HG02884 (cell line): ENCODE measurements at regions not wholly inside any gene's neighbourhood (a gene's known extent, or its start where the extent isn't known, plus 50 kb on each side); places are given as distances from the start of the nearest gene placed in this dataset.
"Not testable (repeated sequence)": the region's sequence is repeated elsewhere in the genome, so short reads cannot be mapped to it uniquely, and the experiment has no call there.

Experiments used
- ATAC-seq: cut with Tn5 transposase; IDR thresholded peaks from one replicate; pipeline ENCODE4 v1.9.1; 2021; ENCODE audit warnings: mild to moderate bottlenecking, moderate library complexity; ENCODE audit not compliant: unreplicated experiment

DNA sequence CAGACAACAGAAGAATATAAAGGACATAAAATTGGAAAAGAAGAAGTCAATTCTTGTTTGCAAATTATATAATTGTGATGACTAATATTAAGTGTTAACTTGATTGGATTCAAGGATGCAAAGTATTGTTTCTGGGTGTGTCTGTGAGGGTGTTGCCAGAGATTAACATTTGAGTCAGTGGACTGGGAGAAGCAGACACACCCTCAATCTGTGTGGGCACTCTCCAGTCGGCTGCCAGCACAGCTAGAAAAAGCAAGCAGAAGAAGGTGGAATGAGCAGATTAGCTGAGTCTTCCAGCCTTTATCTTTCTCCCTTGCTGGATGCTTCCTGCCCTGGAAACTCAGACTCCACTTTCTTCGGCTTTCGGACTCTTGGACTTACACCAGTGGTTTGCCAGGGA lies 51.7 kb downstream of the UBE2NL start:
- ATAC-seq, result no peak

DNA sequence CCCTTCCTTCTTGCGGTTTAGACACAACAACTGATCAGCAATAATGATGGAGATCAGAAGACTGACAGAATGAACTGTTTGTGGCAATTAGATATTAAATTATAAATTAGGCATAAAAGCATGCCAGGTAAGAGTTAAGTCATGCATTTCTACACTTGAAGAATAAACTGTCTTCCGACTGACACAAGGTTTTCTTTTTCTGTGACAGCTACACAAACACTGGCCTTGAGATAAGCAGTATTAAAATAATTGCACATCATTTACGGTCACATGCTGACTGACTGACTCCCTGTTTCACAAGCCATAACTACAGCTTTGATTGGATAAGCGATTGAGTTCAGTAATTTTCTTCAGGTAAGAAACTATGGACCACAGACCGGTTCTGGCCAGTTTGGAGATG lies 56.2 kb downstream of the UBE2NL start:
- no peak for ATAC-seq

DNA sequence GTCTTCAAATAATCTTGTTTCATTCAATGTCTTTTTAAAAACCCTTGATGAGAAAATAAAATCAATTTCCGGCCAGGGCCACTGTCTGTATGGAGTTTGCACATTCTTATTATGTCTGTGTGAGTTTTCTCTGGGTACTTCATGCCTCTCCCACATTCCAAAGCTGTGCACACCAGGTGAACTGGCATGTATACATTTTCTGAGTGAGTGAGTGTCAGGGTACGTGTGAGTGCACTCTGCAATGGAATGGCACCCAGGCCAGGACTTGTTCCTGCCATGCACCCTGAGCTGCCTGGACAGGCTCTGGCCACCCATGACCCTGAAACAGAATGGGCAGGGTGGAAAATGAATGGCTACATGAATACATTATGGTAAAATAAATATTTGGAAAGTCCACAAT lies 61.3 kb downstream of the UBE2NL start:
- no peak for ATAC-seq

DNA sequence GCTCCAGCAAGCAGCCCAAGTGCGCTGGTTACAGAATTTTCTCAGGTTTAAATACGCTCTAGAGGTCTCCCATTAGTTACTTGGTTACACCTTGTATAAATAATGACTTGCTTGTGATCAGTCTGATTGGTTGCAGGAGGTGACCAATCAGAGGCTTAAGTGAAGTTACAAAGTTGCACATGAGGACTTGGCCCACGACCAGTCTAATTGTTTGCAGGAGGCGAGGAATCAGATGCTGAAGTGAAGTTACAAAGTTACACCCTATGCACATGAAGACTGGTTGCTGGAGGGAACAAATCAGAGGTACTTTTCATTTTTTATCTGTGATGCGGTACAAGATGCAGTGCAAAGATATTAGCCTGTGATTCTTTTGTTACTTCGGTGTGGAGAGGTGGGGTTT lies 80.7 kb downstream of the UBE2NL start:
- no peak for ATAC-seq

DNA sequence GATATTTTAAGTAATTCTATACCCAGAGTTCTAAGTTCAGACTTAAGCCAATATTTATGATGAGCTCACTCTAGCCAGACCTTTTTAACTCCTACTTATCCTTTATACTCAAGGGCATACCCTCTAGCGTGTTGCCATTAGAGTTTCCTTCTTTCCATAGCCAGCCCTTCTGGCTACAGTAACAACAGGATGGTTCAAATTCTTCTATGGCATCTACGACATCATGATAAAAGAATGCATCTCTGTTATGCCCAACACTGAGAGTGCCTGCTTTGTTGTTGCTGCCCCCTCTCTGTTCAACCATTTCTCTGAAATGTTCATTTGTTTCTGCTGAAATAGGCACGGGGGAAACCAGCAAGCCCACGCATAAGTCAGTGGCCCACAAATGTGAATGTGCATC lies 104.5 kb downstream of the UBE2NL start:
- ATAC-seq, result no peak

DNA sequence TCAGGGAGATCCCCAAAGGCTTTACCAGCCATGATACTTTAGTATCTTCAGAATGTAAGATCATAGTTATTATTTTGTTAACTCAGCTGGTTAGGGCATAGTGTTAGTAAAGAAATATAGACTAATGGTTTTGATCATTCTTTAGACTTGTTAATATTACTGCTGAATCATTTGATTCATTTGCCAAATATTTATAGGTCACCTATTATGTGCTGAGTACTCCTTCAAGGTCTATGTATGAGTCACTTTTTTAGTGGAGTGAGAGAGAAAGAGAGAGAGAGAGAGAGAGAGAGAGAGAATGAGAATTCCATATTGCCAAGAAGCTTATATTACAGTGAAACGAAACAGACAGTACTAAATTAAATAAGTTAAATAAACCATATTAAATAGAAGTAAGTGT lies 110.3 kb downstream of the UBE2NL start:
- no peak for ATAC-seq

DNA sequence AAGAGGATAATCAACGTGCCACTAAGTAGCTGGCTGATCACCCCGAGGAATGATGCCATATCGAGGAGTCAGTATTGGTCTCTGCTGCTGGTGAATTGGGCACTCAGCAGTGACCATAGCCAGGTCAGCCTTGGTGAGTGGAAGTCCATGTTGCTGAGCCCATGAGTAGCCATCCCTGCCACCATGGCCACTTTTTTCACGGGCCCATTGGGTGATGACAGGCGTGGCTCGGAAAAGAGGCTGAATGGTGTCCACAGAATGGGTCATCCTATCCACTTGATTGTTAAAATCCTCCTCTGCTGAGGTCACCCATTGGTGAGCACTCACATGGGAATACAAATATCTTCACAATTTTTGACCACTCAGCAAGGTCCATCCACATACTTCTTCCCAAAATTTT lies 114.4 kb downstream of the UBE2NL start:
- ATAC-seq, result no peak

DNA sequence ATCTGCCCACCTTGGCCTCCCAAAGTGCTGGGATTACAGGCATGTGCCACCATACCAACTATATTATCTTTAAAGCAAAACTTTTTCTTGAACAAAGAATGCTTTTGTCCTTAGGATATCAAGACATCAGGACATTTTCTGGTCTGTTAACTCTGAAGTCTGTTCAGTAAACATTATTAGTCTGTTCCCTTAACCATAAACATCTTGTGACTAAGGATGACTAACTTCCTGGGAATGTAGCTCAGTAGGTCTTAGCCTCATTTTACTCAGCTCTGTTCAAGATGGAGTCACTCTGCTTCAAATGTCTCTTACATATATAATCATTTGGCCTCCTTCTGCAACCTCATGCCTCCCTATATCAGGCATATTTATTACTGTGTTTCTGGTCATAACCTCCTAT lies 122.9 kb downstream of the UBE2NL start:
- ATAC-seq, result no peak

DNA sequence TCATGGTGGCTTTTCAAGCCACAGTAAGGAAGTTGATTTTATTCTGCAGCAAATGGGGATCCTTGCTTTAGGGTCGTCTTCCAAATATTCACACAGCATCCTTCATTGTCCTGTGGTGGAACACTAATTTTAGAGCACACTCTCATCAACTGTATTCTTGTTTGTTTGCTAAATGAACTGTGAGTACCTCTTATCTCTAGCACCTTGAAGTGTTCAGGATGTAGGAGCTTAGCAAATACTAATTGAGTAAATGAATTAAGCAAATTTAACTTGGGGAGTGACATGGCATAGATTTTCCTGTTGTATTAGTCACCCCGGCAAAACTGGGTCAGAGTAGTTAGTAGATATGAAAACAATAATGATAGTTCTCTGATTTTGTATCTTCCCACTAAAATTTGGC lies 156.9 kb downstream of the UBE2NL start:
- ATAC-seq, result no peak

DNA sequence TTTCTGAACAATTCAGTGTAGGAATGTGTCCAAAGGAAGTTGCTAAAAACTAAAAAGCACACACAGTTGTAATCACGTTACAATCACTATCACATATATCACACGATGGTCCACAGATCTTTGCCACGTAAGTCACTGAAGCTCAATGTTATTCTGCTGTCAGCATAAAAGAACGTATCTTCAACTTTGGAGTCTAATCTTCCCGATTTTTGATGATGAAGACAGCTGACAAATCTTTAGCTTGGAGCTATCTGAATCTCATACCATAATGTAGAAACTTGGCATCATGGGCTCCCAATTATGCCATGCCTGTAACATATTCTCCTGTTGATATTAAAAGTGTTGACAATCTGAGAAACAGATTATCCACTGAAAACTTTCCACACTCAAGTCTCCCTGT lies 158.4 kb downstream of the UBE2NL start:
- no peak for ATAC-seq

DNA sequence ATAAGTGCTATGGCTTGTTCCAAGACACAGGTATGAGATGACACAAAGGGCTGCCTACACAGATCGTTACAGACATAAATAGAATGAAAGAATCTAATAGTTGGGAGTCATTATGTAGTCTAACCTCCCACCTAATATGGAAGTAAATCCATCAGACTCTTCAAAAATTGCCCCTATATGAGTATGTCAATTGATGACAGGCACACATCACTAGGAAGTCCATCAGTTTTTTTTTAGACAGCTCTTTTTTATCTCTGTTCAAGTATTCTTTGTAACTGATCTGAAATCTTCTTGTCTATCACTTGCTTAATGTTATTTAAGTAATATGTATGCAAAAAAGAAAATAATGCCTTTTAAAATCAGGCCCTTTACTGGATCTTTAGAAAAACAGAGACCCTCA lies 191.6 kb downstream of the UBE2NL start:
- ATAC-seq, result no peak

DNA sequence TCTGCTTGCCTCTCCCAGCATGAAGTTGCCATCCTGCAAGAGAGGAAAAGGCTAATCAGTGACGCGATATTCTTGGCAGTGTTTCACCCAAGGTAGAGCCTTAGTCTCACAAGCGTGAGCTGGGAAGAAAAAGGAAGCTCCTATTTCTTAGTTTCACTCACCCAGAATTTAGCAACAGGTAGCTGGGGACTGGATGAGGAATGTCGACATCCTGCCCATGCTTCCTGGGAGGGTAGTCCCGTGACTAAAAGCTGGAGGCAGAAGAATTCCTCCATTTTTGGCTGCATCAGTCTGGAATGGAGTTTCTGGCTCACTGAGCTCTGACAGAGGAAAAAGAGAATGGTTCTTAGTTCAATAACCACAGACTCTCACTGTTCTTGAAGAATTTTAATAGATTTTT lies 198.4 kb downstream of the UBE2NL start:
- not testable (repeated sequence) for ATAC-seq

DNA sequence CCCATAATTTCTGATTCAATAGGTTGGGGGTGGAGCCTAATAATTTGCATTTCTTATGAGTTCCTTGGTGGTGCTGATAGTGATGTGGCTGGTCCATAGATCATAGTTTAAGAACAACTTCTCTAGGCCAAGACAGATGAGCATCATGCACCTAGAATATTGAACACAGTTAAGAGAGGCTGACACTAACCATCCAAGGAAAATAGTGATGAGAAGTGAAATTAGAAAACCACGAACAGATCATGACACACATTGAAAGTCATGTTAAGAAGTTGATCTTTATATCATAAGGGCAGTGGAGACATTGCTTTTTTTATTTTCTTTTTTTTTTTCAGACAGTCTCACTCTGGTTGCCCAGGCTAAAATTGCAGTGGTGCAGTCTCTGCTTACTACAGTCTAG lies 205.8 kb downstream of the UBE2NL start:
- ATAC-seq, result not testable (repeated sequence)

DNA sequence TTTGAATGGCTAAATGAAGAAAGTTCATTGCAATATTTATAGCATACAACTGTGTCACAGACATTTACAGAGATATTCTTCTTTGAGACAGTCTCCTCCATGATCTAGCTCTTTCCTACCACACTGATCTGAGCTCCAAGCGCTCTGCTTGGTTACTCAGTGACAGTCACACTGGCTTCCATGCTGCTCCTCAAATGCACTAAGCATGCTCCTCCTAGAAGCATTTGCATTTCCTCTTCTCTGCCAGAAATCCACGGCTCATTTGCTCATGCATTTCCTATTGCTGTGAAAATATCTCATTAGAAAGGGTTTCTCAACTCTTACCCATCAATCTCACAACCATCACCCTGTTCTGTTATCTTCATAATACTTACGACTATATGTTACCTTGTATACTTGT lies 208.2 kb downstream of the UBE2NL start:
- not testable (repeated sequence) for ATAC-seq

DNA sequence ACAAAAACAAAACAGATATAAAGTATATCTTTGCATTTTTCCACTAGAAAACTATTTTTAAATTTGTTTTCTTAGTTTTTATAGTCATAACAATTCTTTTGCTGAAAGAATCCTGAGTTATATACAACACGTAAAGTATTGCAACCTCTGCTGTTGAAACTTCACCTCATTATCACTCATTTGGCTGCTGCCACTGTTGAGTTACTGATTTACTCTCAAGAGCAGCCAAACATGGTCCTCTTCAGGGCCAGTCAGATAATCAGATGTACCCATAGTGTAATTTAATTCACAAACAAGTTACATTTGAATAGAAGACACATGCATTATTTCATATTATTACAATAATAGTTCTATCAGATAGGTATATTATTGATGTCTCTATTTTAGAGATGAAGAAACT lies 235.6 kb downstream of the UBE2NL start:
- ATAC-seq, result not testable (repeated sequence)

DNA sequence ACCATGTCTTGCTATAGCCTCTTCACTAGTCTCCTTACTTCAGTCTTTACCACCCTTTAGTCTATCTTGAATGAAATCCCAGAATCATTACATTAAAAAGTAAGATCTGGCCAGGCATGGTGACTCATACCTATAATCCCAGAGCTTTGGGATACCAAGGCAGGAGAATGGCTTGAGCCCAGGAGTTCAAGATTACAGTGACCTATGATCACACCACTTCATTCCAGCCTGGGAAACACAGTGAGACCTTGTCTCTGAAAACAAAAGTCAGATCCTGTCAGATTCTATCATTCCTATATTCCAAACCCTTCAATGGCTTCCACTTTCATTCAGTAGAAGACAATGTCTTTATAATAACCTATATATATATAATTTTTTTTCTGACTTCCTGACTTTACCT lies 237.7 kb downstream of the UBE2NL start:
- ATAC-seq, result not testable (repeated sequence)

DNA sequence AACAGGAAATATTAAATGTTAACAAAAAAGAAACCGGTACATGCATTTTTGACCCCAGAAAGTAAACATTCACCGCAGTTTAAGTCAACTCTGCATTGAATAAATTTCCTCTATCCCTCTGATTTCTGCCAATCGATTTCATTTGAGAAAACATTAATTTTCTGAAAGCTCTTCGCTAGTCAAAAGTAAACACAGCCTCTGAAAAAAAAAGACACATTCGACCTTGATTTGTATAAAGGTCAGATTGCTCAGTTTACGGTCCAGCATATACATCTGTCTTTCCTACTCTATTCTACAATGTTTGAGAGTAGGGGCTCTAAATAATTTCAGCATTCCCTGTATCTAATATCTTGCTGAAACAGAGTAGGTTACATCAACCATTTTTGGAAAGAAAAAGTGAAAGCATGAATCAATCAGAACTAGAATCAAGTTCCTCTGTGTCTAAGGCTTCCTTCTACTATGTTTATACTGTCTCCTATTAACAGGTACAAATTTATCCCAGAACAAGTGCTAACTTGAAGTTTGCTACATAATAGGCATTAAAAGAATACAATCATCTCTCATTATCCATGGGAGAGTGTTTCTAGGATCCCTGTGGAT lies 243.8 kb downstream of the UBE2NL start:
- not testable (repeated sequence) for ATAC-seq

DNA sequence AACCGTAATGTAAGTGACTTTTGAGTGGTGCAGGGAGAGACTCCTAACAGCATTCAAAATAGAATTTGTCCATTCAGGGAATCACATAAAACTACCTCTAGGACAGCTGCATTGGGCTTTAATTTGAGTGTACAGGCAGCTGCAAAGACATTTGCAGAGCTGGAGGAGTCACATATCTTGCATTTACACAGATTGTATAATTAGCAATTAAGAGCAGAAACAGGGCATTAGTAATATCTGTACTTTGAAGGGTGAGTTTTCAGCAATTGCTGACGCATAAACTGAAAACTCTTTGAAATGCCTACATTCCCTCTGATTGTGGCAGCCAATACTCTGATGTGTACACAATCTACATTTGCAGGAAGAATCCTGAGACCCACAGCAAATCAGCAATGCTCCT lies 245.6 kb downstream of the UBE2NL start:
- ATAC-seq, result peak; percentile 45

DNA sequence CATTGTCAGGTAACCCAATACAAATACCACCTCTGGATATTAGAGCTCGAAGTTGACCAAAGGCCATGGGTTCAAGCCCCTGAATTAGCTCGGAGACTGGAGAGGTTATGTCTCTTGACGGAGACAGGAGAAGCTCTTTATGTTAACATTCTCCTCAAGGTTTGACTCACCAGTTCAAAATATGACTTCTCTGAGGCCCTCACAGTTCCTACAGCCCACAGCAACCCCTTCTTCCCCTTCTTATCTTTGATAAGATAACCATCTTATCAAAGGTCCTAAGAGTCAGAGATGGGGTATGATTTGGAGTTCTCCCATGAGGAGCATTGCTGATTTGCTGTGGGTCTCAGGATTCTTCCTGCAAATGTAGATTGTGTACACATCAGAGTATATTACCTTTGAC lies 246.6 kb downstream of the UBE2NL start:
- ATAC-seq, result not testable (repeated sequence)

DNA sequence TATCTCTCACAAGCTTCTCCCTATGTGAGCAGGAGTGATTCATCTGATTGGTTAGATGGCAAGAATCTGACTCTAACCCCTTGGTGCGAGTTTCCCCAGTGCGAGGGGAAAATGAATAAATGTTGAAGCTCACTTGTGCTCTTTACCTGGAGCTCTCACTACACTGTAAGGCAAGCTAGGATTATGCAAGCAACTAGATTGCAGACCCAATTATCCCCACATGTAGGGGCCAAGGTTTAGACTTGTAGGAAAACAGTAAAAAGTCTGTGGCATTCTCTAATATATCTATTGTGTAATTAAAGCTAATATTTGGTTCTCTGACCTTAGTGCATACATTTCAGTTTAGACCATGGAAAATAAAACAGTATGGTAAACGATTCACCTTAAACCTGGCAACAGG lies 247.2 kb downstream of the UBE2NL start:
- ATAC-seq, result not testable (repeated sequence)

DNA sequence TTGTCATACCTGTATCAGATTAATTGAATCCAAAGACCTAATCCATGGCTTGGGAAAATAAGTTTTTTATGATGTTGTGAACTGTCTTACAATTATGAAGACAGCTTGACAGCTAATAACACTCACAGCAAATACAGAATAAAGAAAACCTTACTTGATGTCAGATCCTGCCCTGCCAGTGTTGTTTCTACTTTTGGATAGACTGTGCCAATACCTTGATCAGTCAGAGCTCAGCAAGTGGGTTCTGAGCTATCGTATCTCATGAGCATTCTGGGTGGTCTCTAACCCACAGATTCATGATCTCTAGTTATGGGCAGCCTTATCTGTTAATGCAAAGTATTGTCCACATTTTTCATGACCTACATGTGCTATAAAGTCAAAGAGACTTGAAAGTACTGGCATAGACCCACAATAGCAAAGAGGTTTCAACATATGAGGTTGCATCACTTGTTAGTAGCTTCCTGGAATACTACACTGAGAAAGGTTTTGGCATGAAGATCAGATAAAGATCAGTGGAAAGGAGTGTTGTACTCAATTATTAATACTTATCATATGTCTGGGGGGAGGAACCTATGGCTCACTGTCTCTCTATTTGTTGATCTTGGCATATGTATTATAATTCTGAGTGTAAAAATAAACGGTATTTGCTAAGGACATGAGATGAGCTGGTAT lies 250.7 kb downstream of the UBE2NL start:
- not testable (repeated sequence) for ATAC-seq

DNA sequence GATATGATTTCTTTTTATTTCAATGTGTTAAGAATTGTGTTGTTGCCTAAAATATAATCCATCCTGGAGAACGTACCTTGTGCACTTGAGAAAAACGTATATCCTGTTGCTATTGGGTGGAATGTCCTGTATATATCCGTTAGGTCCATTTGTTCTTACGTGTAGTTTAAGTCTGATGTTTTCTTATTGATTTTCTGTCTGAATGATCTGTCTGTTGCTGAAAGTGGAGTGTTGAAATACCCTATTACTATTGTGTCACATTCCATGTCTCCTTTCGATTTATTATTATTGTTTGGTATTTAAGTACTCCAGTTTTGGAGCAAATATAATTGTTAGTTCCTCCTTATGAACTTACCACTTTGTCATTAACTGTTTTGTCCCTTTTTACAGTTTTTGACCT lies 270.6 kb downstream of the UBE2NL start:
- ATAC-seq, result not testable (repeated sequence)

DNA sequence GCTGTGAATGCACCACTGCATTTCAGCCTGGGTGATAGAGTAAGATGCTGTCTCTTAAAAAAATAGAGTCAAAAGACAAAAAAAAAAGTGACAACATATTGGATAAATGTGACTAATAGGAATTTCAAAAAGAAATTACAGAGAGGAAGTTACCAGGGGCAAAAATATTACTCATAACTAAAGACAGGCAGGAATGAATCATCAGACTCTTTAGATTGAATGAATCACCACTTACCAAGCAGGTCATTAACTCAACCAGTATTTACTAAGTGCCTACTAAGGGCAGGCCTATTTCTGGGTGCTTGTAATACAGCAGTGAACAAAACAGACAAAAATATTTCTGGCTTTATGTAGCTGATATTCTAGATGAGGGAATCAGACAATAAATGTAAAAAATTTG lies 301.3 kb downstream of the UBE2NL start:
- ATAC-seq, result peak; percentile 55
